NCI-H2107 treated with DMSO at 0.1 percent for 48 hours (cell line): ENCODE measurements at regions not wholly inside any gene's neighbourhood (a gene's known extent, or its start where the extent isn't known, plus 50 kb on each side); places are given as distances from the start of the nearest gene placed in this dataset.

Experiments
- DNase-seq: peaks from one replicate; lab custom pipeline; 2025; ENCODE audit not compliant: unreplicated experiment; lab: John Stamatoyannopoulos, UW

DNA sequence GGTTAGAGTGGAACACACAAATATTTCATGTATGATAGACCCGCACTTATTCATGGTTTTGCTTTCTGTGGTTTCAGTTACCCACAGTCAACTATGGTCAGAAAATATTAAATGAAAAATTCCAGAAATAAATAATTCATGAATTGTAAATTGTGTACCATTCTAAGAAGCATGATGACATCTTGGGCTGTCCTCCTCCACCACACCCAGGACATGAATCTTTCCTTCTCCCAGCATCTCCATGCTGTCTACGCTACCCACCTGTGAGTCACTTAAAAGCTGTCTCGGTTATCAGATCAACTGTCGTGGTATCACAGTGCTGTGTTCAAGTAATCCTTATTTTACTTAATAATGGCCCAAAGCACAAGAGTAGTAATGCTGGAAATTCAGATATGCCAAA is 419.6 kb upstream of the NRP1 start:
- no peak for DNase-seq

DNA sequence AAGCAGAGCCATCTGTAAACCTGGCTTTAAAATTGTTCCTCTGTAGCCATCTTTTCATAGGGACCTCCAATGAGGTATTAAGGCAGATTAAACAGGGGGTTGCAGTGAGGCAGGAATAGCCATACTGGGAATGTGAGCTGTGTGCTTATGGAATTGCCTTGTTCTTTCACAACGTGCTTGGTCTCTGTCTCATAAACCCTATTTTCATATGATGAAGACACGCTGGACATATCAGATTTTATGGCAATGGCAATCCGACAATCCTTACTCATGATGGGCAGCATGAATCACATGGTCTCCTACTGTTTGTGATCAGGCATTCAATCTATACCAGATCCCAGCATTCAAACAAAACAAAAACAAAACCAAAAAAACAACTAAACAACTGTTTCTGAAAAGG is 418.9 kb upstream of the NRP1 start:
- DNase-seq, result no peak

- DNase-seq, result no peak
Measured at GRCh38 chr10:33749790-33750189, 415.3 kb upstream of the NRP1 start.

GRCh38 chr10:33749067-33749735 is 414.7 kb upstream of the NRP1 start:
- no peak for DNase-seq

DNA sequence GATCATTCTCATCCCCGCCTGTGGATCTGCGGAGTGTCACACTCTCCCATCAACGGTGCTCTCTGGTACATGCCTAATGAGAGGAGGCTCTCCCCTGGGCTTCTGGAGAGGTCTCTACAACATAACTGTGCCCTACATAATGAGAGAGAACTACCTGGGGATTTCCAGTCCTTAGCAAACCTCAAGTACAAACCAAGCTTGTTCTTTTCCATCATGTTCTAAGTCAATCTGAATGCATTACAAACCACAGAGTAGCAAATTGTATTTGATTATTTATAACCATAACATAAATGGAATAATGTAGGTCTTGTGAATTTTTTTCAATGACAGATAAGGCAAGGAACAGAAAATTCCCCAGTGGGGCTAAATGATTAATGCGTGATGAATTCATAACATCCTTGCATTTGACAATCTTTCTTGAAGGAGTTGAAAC is 412.4 kb upstream of the NRP1 start:
- peak; percentile 5 for DNase-seq

GRCh38 chr10:33746186-33746585 is 411.7 kb upstream of the NRP1 start:
- DNase-seq, result no peak

- DNase-seq, result no peak
Measured at GRCh38 chr10:33743429-33743857, 409.0 kb upstream of the NRP1 start.

GRCh38 chr10:33739031-33739430 is 404.6 kb upstream of the NRP1 start:
- no peak for DNase-seq

- no peak for DNase-seq
Measured at GRCh38 chr10:33735464-33735923, 401.0 kb upstream of the NRP1 start.

GRCh38 chr10:33734393-33735155 is 400.1 kb upstream of the NRP1 start:
- DNase-seq, result no peak

DNA sequence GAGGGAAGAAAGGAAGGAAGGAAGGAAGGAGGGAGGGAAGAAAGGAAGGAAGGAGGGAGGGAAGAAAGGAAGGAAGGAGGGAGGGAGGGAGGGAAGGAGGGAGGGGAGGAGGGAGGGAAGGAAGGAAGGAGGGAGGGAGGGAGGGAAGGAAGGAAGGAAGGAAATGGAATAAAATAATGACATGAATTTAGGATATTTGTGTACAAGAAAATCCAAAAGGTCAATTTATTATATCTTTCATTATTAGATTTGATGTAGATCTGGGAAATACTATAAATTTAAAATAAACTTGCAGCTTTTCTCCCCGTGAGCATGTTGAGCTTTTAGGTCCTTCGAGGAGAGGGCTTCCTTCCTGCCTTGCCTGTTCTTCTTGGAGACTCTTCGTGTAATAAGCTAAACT is 398.6 kb upstream of the NRP1 start:
- no peak for DNase-seq

GRCh38 chr10:33732161-33732680 is 397.8 kb upstream of the NRP1 start:
- no peak for DNase-seq

DNA sequence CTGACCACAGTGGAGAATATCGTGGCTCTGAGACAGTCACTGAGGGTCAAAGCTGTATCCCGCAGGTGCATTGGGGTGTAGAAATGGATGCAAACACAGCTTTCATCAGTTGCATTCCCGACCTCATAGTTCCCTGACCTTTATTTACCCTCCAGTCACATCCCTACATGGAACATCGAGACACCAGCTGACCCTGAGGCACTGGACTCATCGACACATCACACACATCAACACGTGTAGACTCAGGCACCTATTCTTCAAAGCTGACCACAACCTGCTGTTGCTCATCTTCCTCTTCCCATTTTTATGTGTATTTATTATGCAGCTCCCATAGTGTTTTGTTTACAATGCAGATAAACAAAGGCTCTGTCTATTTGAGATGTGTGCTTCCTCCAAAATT is 396.9 kb upstream of the NRP1 start:
- no peak for DNase-seq

DNA sequence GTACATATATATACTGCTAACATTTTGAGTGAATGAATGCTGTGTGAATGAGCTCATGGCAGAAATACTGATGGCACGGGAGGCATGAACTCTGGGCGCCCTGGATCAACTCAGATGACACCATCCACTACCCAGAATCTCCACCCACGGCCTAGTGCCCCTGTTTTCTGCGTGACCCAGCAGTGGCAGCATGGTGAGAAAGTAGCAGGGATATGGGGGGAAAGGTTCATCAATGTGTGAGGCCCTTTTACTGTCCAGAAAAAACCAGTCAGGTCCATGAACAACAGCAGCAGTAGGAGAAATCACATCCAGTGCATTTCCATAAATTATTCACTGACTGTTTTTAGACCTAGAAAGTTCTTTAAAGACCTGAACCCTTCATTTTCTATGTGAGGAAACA is 391.0 kb upstream of the NRP1 start:
- no peak for DNase-seq

DNA sequence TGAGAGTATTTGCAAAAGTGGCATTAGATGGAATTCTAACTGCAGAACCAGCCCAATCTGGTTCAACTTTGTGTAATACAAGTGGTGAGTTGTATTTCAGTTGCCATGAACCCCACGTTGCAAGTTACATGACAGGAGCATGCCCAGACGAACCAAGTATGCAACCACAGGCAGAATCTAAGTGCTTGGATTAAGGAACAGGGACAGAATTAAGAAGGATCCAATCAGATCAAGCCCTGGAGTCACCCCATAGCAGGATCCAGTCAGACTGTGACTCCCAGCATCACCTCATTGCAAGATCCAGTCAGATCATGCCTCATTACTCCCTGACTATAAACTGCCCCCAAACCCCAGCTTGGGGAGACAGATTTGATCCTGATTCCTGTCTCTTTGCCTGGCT is 388.7 kb upstream of the NRP1 start:
- DNase-seq, result no peak

GRCh38 chr10:33722067-33722466 is 387.6 kb upstream of the NRP1 start:
- DNase-seq, result no peak

GRCh38 chr10:33721509-33721908 is 387.0 kb upstream of the NRP1 start:
- DNase-seq, result no peak

GRCh38 chr10:33720161-33720560 is 385.7 kb upstream of the NRP1 start:
- DNase-seq, result no peak

DNA sequence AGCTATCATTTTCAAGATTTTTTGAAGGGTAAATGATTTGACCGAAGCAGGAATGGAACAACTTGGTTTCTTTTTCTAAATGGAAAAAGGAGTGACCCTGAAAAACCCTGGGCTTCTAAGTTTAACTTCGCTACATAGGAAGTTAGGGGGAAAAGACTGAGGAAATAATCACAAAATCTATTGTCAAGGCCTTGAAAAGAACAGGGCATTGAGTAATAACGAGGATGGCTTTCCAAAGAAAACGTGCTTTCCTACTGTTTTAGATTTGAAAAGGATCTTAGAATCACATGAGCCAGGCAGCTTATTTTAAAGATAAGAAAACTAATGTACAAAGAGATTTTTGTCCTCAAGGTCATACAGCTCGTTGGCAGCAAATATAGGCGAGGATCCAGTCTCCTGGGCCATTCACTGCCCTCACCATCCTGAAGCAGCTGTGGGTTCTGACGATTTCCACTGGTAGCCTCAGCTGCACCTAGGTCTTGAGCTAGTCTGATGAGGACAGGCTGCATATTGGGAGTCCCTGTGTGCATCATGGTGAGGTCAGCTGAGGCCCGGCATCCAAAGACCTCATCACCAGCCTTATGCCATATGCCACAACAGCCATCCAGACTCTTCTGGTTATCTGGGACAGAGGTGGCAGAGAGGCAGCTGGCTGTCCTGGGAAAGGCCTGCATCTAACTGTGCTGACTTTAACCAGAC is 384.7 kb upstream of the NRP1 start:
- no peak for DNase-seq

DNA sequence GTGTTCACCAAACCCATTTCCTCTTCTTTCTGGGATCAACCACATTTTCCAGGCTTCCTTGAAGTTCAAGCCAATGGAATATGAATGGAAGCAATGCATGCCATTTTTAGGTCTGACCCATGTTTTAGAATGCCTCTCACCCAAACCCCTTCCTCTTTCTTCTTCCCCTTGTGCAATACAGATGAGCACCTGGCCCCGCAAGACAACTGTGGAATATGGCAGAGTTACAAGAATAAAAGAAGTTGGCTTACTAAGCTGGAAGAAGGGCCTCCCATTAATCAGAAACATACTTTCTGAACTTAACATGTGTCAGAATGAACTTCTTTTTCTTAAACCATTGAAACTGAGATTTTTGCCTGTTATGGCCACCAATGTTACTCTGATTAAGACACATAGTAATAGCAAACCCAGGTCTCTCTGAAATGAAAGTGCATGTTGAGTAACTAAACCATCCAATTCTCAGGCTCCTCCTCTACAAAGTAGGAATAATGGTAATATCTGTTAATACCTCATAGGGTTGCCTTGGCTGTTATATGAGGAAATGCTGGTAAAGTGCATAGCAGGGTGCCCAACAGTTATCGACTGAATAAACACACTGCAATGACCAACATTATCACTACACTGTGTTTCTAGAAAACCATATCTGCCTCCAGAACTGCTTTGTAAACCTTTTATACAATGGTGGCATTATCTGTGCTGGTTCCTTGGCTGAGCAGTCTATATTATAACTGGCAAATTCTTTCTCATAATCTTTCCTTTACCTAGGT is 382.2 kb upstream of the NRP1 start:
- no peak for DNase-seq
